ENCODE measurements at regions not wholly inside any gene's neighbourhood (a gene's known extent, or its start where the extent isn't known, plus 50 kb on each side); places are given as distances from the start of the nearest gene placed in this dataset.
"Not testable (repeated sequence)": the region's sequence is repeated elsewhere in the genome, so short reads cannot be mapped to it uniquely, and the experiment has no call there.

- H3K4me3 ChIP-seq (ENCODE audit: low read depth, low read length), result no peak overlapping the region
Measured at GRCh38 chr17:73835605-73836004, 191.4 kb upstream of the SDK2 start.

GRCh38 chr17:73838815-73839214, 194.6 kb upstream of the SDK2 start:
- no peak overlapping the region for H3K4me3 ChIP-seq (ENCODE audit: low read depth, low read length)

GRCh38 chr17:73840829-73841228, 196.6 kb upstream of the SDK2 start:
- no peak overlapping the region for H3K4me3 ChIP-seq (ENCODE audit: low read depth, low read length)

GRCh38 chr17:73841431-73842060, 197.3 kb upstream of the SDK2 start:
- H3K4me3 ChIP-seq (ENCODE audit: low read depth, low read length), result no peak overlapping the region

- no peak overlapping the region for H3K4me3 ChIP-seq (ENCODE audit: low read depth, low read length)
Measured at GRCh38 chr17:73847952-73848351, 203.7 kb upstream of the SDK2 start.

- H3K4me3 ChIP-seq (ENCODE audit: low read depth, low read length), result no peak overlapping the region
Measured at GRCh38 chr17:73850426-73850825, 206.2 kb upstream of the SDK2 start.

- H3K4me3 ChIP-seq (ENCODE audit: low read depth, low read length), result no peak overlapping the region
Measured at GRCh38 chr17:73851091-73851490, 206.8 kb upstream of the SDK2 start.

GRCh38 chr17:73851921-73852320, 207.7 kb upstream of the SDK2 start:
- H3K4me3 ChIP-seq (ENCODE audit: low read depth, low read length), result no peak overlapping the region

GRCh38 chr17:73855720-73856333, 211.6 kb upstream of the SDK2 start:
- H3K4me3 ChIP-seq (ENCODE audit: low read depth, low read length), result no peak overlapping the region

- H3K4me3 ChIP-seq (ENCODE audit: low read depth, low read length), result no peak overlapping the region
Measured at GRCh38 chr17:73856556-73856955, 212.3 kb upstream of the SDK2 start.

- H3K4me3 ChIP-seq (ENCODE audit: low read depth, low read length), result not testable (repeated sequence)
Measured at GRCh38 chr17:73859439-73860008, 215.3 kb upstream of the SDK2 start.

GRCh38 chr17:73861543-73861942, 217.3 kb upstream of the SDK2 start:
- no peak overlapping the region for H3K4me3 ChIP-seq (ENCODE audit: low read depth, low read length)

- H3K4me3 ChIP-seq (ENCODE audit: low read depth, low read length), result no peak overlapping the region
Measured at GRCh38 chr17:73863761-73864535, 219.7 kb upstream of the SDK2 start.

- H3K4me3 ChIP-seq (ENCODE audit: low read depth, low read length), result no peak overlapping the region
Measured at GRCh38 chr17:73865831-73866230, 221.6 kb upstream of the SDK2 start.

- H3K4me3 ChIP-seq (ENCODE audit: low read depth, low read length), result no peak overlapping the region
Measured at GRCh38 chr17:73867056-73867455, 222.8 kb upstream of the SDK2 start.

- no peak overlapping the region for H3K4me3 ChIP-seq (ENCODE audit: low read depth, low read length)
Measured at GRCh38 chr17:73870068-73870467, 225.8 kb upstream of the SDK2 start.

- no peak overlapping the region for H3K4me3 ChIP-seq (ENCODE audit: low read depth, low read length)
Measured at GRCh38 chr17:73870473-73870872, 226.2 kb upstream of the SDK2 start.

- no peak overlapping the region for H3K4me3 ChIP-seq (ENCODE audit: low read depth, low read length)
Measured at GRCh38 chr17:73872816-73873215, 228.6 kb upstream of the SDK2 start.

GRCh38 chr17:73874008-73874720, 229.9 kb upstream of the SDK2 start:
- H3K4me3 ChIP-seq (ENCODE audit: low read depth, low read length), result no peak overlapping the region

- no peak overlapping the region for H3K4me3 ChIP-seq (ENCODE audit: low read depth, low read length)
Measured at GRCh38 chr17:73875346-73875745, 231.1 kb upstream of the SDK2 start.

- no peak overlapping the region for H3K4me3 ChIP-seq (ENCODE audit: low read depth, low read length)
Measured at GRCh38 chr17:73877962-73878361, 233.7 kb upstream of the SDK2 start.
